NCI-H748 (cell line): ENCODE measurements at regions not wholly inside any gene's neighbourhood (a gene's known extent, or its start where the extent isn't known, plus 50 kb on each side); places are given as distances from the start of the nearest gene placed in this dataset.

ENCODE experiments used
- DNase-seq: peaks from one replicate; lab custom pipeline; 2025; ENCODE audit not compliant: unreplicated experiment; lab: John Stamatoyannopoulos, UW

GRCh38 chr4:3343358-3343757 lies 50.5 kb downstream of the RGS12 start:
- DNase-seq, result no peak

GRCh38 chr4:3344104-3344503 lies 51.3 kb downstream of the RGS12 start:
- no peak for DNase-seq

- DNase-seq, result no peak
These were observed 51.8 kb downstream of the RGS12 start for GRCh38 chr4:3344596-3344995.

GRCh38 chr4:3345384-3345783 lies 52.6 kb downstream of the RGS12 start:
- DNase-seq, result no peak

GRCh38 chr4:3346146-3346545 lies 53.3 kb downstream of the RGS12 start:
- DNase-seq, result peak; percentile 17

GRCh38 chr4:3347871-3348270 lies 55.0 kb downstream of the RGS12 start:
- no peak for DNase-seq

GRCh38 chr4:3348621-3349020 lies 55.8 kb downstream of the RGS12 start:
- no peak for DNase-seq

- no peak for DNase-seq
These were observed 56.3 kb downstream of the RGS12 start for GRCh38 chr4:3349116-3349515.

- no peak for DNase-seq
These were observed 59.2 kb downstream of the RGS12 start for GRCh38 chr4:3351997-3352396.

GRCh38 chr4:3352505-3352904 lies 59.7 kb downstream of the RGS12 start:
- DNase-seq, result no peak

- DNase-seq, result no peak
These were observed 60.2 kb downstream of the RGS12 start for GRCh38 chr4:3352941-3353594.

GRCh38 chr4:3353752-3354454 lies 61.1 kb downstream of the RGS12 start:
- DNase-seq, result no peak

GRCh38 chr4:3354455-3354811 lies 61.6 kb downstream of the RGS12 start:
- no peak for DNase-seq

GRCh38 chr4:3355266-3355748 lies 62.5 kb downstream of the RGS12 start:
- no peak for DNase-seq

GRCh38 chr4:3358656-3359055 lies 65.8 kb downstream of the RGS12 start:
- no peak for DNase-seq

GRCh38 chr4:3360777-3361176 lies 68.0 kb downstream of the RGS12 start:
- no peak for DNase-seq

GRCh38 chr4:3361406-3361805 lies 68.6 kb downstream of the RGS12 start:
- DNase-seq, result no peak

- DNase-seq, result no peak
These were observed 69.1 kb downstream of the RGS12 start for GRCh38 chr4:3361896-3362295.

GRCh38 chr4:3362431-3363287 lies 69.8 kb downstream of the RGS12 start:
- DNase-seq, result no peak

GRCh38 chr4:3363411-3364141 lies 70.8 kb downstream of the RGS12 start:
- no peak for DNase-seq

- DNase-seq, result no peak
These were observed 71.4 kb downstream of the RGS12 start for GRCh38 chr4:3364199-3364598.
